ENCODE measurements at regions not wholly inside any gene's neighbourhood (a gene's known extent, or its start where the extent isn't known, plus 50 kb on each side); places are given as distances from the start of the nearest gene placed in this dataset.
"Not testable (repeated sequence)": the region's sequence is repeated elsewhere in the genome, so short reads cannot be mapped to it uniquely, and the experiment has no call there.

- intact Hi-C loops (cut with DNase I): no loop called here
- no peak for DNase-seq
Observed at GRCh38 chr6:23663652-23664051, 462.4 kb upstream of the NRSN1 start.

- intact Hi-C loops (cut with DNase I); DNase-seq: not testable (repeated sequence)
Observed at GRCh38 chr6:23665911-23666310, 460.1 kb upstream of the NRSN1 start.

GRCh38 chr6:23672737-23673136 lies 453.3 kb upstream of the NRSN1 start:
- no peak for DNase-seq
- intact Hi-C loops (cut with DNase I): no loop called here

DNA sequence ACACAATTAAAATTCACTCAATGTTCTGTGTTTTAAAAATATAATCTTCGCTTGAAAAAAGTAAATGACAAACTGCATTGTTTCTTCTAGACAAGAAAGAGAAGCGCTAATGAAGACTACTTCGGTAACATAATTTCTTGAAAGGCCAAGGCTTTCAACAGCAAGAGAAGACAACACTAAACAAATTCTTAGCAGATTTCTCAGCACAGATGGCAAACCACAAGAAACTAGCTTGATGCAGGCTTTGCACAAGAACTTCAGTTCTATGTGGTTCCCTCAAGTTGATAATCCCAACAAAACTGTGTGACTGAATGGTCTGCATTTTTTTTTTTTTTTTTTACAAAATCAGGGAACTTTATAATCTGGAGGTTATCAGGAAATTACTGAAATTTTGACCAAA lies 447.4 kb upstream of the NRSN1 start:
- intact Hi-C loops (cut with DNase I): no loop called here
- DNase-seq: no peak

GRCh38 chr6:23681743-23682142 lies 444.3 kb upstream of the NRSN1 start:
- intact Hi-C loops (cut with DNase I): no loop called here
- peak in 6 of 42 donors; percentile 2 to 43 (median 16) for DNase-seq

DNA sequence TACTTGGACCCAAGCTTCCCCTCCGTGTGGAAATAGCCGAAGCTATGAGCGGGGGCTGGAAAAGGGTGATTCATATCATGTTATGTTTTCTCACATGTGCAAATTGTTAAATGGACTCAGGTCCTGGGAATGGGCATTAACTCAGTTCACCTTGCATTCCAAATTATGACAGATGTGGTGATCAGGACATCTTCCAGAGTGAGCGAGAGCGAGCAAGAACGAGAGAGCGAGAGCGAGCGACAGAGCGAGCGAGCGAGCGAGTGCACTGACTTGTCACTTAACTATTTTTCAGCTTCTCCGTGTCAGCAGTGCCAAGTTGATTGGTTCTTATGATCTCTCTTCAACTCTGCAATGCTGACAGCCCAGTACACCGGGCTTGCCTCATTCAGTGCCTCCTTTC lies 437.4 kb upstream of the NRSN1 start:
- intact Hi-C loops (cut with DNase I): no loop called here
- peak in 19 of 42 donors; percentile 2 to 45 (median 15) for DNase-seq

- intact Hi-C loops (cut with DNase I): no loop called here
- DNase-seq: no peak
Observed at GRCh38 chr6:23690453-23691049, 435.5 kb upstream of the NRSN1 start.

DNA sequence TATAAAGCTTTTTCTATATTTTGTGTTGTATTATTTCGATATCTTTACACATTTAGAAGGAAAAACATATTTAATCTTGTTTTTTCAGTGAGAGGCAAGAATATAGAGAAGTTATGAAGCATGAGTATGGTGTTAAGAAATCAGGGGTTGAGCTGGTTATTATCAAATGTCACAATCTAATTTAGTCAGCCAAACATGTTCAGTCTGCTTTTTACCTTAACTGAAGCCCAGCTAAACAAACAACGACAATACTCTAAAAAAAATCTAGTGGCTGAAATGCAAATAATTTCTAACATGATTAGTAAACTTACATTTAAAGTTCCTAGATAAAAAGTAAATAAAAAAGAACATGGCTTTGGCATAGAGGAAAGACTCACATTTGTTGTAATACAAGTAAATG lies 433.8 kb upstream of the NRSN1 start:
- no peak for DNase-seq
- intact Hi-C loops (cut with DNase I): no loop called here

GRCh38 chr6:23696992-23697391 lies 429.0 kb upstream of the NRSN1 start:
- intact Hi-C loops (cut with DNase I): no loop called here
- no peak for DNase-seq

GRCh38 chr6:23704479-23705052 lies 421.4 kb upstream of the NRSN1 start:
- no peak for DNase-seq
- intact Hi-C loops (cut with DNase I): no loop called here

- intact Hi-C loops (cut with DNase I): no loop called here
- no peak for DNase-seq
Observed at GRCh38 chr6:23705697-23706096, 420.3 kb upstream of the NRSN1 start.

GRCh38 chr6:23712756-23713155 lies 413.3 kb upstream of the NRSN1 start:
- intact Hi-C loops (cut with DNase I): no loop called here
- DNase-seq: no peak

DNA sequence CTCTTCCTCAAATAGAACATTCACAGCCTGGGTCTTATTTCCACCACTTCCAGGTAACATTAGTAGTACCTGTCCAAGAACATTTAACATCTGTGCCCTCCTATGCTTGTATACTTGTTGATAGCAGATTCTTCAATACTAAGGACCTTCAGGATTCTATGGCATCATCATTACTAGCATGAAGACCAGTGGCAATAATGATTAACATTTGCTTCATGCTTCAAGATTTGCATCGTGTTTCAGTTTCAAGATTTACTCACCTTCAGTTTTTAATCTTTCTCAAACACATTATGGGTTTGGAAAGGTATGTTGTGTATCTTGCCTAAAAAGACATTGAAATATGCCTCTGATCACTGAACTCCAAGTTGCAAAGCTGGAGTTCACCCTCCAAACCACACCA lies 412.8 kb upstream of the NRSN1 start:
- no peak for DNase-seq
- intact Hi-C loops (cut with DNase I): no loop called here

GRCh38 chr6:23728707-23729106 lies 397.3 kb upstream of the NRSN1 start:
- DNase-seq: no peak
- intact Hi-C loops (cut with DNase I): no loop called here

- intact Hi-C loops (cut with DNase I): no loop called here
- DNase-seq: no peak
Observed at GRCh38 chr6:23731609-23732008, 394.4 kb upstream of the NRSN1 start.

DNA sequence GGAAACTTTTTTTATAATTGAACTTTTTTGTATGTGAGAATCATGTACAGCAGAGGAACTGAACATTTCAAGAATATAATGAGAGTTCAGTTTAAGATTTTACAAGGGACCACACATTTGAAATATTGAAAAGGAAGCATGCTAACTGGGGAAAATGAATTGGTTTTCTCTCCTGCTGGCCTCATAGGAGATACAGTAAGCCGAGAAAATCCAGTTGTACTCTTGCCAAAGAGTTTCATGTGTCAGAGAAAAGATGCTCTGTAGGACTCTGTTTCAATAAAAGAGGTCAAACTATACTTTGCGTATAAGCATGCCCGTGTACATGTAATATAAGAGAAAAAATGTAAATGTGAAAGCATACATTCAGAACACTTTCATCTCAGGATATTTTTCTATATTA lies 393.5 kb upstream of the NRSN1 start:
- no peak for DNase-seq
- intact Hi-C loops (cut with DNase I): no loop called here

- no peak for DNase-seq
- intact Hi-C loops (cut with DNase I): no loop called here
Observed at GRCh38 chr6:23735151-23735550, 390.9 kb upstream of the NRSN1 start.

DNA sequence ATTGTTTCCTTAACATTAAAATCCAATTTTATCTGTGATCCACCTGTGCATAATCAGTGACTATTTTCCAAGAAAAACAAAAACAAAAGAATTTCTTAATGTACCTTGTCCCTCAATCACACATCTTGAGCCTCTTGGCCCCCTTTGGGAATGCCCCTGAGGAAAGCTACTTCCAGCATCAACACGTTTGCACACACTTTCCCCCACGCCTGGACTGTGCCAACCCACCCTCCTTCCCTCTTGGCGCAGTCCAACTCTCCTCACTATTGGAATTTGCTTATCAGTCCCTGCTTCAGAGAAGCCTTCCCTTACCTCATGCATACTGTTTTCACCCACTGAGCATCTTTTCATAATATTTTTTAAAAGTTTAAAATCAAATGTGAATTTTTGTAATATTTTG lies 389.4 kb upstream of the NRSN1 start:
- no peak for DNase-seq
- intact Hi-C loops (cut with DNase I): no loop called here

- no peak for DNase-seq
- intact Hi-C loops (cut with DNase I): no loop called here
Observed at GRCh38 chr6:23747239-23747638, 378.8 kb upstream of the NRSN1 start.

GRCh38 chr6:23752414-23752813 lies 373.6 kb upstream of the NRSN1 start:
- DNase-seq: no peak
- intact Hi-C loops (cut with DNase I): no loop called here

GRCh38 chr6:23754197-23754596 lies 371.8 kb upstream of the NRSN1 start:
- intact Hi-C loops (cut with DNase I): no loop called here
- no peak for DNase-seq

DNA sequence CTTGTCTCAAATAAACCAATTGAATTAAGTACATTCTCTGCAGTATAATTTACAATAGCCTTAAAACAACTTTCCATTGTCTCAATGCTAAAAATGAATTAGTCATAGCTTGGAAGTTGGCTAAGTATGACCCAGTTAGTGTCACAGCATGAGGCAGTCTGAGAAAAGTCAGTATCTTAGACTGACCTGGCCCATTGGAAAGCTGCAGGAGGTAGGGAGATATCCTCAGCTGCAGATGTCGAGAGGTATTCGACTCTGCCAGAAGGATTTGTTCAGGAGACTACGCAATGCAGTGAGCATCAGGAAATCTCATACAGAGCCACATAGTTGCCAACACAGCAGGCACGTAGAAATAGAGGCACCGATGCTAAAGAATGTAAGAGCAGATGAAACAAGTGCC lies 350.9 kb upstream of the NRSN1 start:
- intact Hi-C loops (cut with DNase I): no loop called here
- no peak for DNase-seq

Measured in head of caudate nucleus (tissue), 42 donors.